ENCODE measurements at regions not wholly inside any gene's neighbourhood (a gene's known extent, or its start where the extent isn't known, plus 50 kb on each side); places are given as distances from the start of the nearest gene placed in this dataset.
A peak's percentile ranks its signal among the peaks of the same experiment; 100 is the strongest.

GRCh38 chr7:36048141-36048901 is 104.7 kb upstream of the EEPD1 start:
- TF ChIP-seq CTCF (IDR thresholded peaks at IDR 0.05) (no peak), BCL3 (IDR thresholded peaks at IDR 0.05) (no peak), EP300 (IDR thresholded peaks at IDR 0.05) (0 out of 5 replicates have a peak, but pooled peaks of 1 of the 2 experiments have one; percentile 18), JUNB (IDR thresholded peaks at IDR 0.05) (no peak), MAFK (IDR thresholded peaks at IDR 0.05; ENCODE audit: partially characterized antibody) (no peak), POLR2A (IDR thresholded peaks at IDR 0.05; ENCODE audit: low read length) (no peak), RFX5 (IDR thresholded peaks at IDR 0.05) (no peak), ZNF302 (CRISPR knock-in tag; IDR thresholded peaks at IDR 0.05) (no peak), REST (IDR thresholded peaks at IDR 0.05) (no peak), RAD21 (conservative IDR thresholded peaks at IDR 0.05 in 1 of 2, IDR thresholded peaks at IDR 0.05 in 1 of 2) (no peak), USF2 (IDR thresholded peaks at IDR 0.05) (no peak), NR3C1 (IDR thresholded peaks at IDR 0.05) (no peak)
